ENCODE measurements at regions not wholly inside any gene's neighbourhood (a gene's known extent, or its start where the extent isn't known, plus 50 kb on each side); places are given as distances from the start of the nearest gene placed in this dataset.
"Not testable (repeated sequence)": the region's sequence is repeated elsewhere in the genome, so short reads cannot be mapped to it uniquely, and the experiment has no call there.

DNA sequence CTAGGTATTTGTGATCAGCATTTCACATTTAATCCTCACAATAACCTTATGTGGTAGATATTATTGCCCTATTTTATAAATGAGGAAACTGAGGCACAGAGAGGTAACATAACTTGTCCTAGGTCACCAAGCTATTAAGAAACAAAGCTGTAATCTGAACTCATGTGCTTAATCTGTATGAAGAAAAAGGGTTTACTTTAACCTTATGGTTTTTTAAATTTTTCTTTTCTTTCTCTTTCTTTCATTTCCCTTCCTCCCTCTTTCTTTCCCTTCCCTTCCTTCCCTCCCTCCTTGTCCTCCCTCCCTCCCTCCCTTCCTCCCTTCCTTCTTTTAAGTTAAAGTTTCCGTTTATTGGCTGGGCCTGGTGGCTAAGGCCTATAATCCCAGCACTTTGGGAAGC, 105.2 kb upstream of the AMZ2 start:
- no peak for DNase-seq (ENCODE audit: low read depth)
- TF ChIP-seq CTCF (IDR thresholded peaks at IDR 0.05; ENCODE audit: control insufficient read depth, extremely low read depth, insufficient read depth): no peak
- H3K4me3 ChIP-seq (ENCODE audit: low read depth, low read length): no peak overlapping the region

GRCh38 chr17:68143425-68143824, 104.4 kb upstream of the AMZ2 start:
- H3K4me3 ChIP-seq (ENCODE audit: low read depth, low read length): no peak overlapping the region
- no peak for TF ChIP-seq CTCF (IDR thresholded peaks at IDR 0.05; ENCODE audit: control insufficient read depth, extremely low read depth, insufficient read depth)

DNA sequence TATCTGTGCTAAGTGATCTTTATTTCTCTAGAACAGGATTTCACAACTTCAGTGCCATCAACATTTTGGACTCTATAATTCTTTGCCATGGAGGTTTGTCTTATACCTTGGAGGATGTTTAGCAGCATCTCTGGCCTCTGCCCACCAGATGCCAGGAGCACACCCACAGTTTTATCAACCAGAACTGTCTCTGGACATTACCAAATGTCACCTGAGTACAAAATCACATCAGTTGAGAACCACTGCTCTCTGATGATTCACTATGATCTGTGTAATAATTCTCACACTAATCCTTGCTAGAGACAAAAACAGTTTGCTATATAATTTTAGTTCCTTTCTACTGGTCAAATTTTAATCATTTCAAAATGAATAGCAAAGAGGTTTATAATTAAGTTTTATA, 102.8 kb upstream of the AMZ2 start:
- no peak for DNase-seq (ENCODE audit: low read depth)
- no peak for TF ChIP-seq CTCF (IDR thresholded peaks at IDR 0.05; ENCODE audit: control insufficient read depth, extremely low read depth, insufficient read depth)

More at GRCh38 chr17:68143425-68143824, 104.4 kb upstream of the AMZ2 start:
- DNase-seq (ENCODE audit: low read depth): no peak

DNA sequence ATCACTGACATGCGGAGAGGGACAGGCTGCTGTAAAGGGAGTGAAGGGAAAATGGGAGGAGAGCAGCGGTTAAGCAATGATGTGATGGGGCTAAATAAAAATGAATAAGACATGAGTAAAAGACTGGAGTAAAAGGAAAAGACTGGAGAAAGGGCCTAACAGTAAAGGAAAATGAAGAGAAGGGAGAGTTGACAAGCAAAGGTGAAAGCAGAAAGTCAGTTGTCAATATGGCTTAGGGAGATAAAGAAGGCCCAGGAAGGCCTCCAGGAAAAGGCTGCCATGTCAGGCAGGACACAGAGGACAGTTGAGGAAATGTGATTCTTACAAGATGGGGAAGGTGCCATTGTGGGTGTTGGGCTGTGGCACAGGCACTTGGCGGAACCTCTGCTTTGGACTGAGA, 98.9 kb upstream of the AMZ2 start:
- no peak for DNase-seq (ENCODE audit: low read depth)
- TF ChIP-seq CTCF (IDR thresholded peaks at IDR 0.05; ENCODE audit: control insufficient read depth, extremely low read depth, insufficient read depth): no peak

More for the DNA sequence above, 102.8 kb upstream of the AMZ2 start:
- H3K4me3 ChIP-seq (ENCODE audit: low read depth, low read length): no peak overlapping the region

GRCh38 chr17:68152161-68152571, 95.7 kb upstream of the AMZ2 start:
- TF ChIP-seq CTCF (IDR thresholded peaks at IDR 0.05; ENCODE audit: control insufficient read depth, extremely low read depth, insufficient read depth): no peak
- DNase-seq (ENCODE audit: low read depth): no peak
- no peak overlapping the region for H3K4me3 ChIP-seq (ENCODE audit: low read depth, low read length)

More for the DNA sequence above, 98.9 kb upstream of the AMZ2 start:
- no peak overlapping the region for H3K4me3 ChIP-seq (ENCODE audit: low read depth, low read length)

- no peak for TF ChIP-seq CTCF (IDR thresholded peaks at IDR 0.05; ENCODE audit: control insufficient read depth, extremely low read depth, insufficient read depth)
- DNase-seq (ENCODE audit: low read depth): no peak
- no peak overlapping the region for H3K4me3 ChIP-seq (ENCODE audit: low read depth, low read length)
These were observed 92.2 kb upstream of the AMZ2 start for GRCh38 chr17:68155692-68156091.

DNA sequence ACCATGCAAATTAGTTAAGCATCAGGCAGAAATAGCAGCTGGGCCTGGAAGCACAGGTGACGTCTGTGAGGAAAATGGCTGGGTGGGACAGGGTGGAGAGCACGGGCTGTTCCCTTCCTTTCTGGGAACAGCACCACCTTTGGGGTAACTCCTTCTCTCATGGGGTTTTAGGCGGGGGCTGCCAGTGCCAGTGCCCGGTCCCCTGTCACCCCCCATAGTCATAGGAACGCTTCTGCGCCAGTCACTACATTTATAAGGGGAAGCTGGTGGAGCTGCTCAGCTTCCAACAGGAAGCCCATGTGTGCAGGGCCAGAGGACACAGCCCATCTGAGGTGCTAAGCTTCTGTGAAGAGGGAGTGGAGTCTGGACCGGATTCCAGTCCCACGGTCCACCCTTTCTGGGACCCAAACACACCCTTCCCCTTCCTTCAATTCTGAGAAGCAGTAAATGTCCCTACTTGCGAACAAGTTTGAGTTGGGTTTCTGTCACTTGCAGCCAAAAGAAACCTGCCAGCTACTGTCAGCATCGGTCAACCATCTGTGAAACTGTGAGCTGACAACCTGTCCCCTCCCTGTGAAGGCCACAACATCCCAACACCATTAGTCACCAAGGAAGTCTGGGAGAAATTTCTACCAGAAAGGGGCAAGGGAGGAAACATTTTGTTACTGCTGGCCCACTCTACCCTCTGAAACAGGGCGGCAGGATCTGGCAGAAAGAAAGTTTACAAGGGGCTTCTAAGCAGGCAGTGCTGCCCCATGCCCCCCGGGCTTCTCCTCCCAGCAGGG, 86.0 kb upstream of the AMZ2 start:
- no peak for TF ChIP-seq CTCF (IDR thresholded peaks at IDR 0.05; ENCODE audit: control insufficient read depth, extremely low read depth, insufficient read depth)
- no peak overlapping the region for H3K4me3 ChIP-seq (ENCODE audit: low read depth, low read length)
- no peak for DNase-seq (ENCODE audit: low read depth)

- H3K4me3 ChIP-seq (ENCODE audit: low read depth, low read length); DNase-seq (ENCODE audit: low read depth): not testable (repeated sequence)
These were observed 79.3 kb upstream of the AMZ2 start for GRCh38 chr17:68168273-68169164.

- DNase-seq (ENCODE audit: low read depth); H3K4me3 ChIP-seq (ENCODE audit: low read depth, low read length): not testable (repeated sequence)
These were observed 78.5 kb upstream of the AMZ2 start for GRCh38 chr17:68169165-68169821.
